HCT116 (cell line): ENCODE measurements at regions not wholly inside any gene's neighbourhood (a gene's known extent, or its start where the extent isn't known, plus 50 kb on each side); places are given as distances from the start of the nearest gene placed in this dataset.

Experiments
- ATAC-seq: fragments of 200-7000 bp; cut with Tn5 transposase; 2 replicates; pipeline ENCODE4 v1.9.1; 2020; ENCODE audit warnings: mild to moderate bottlenecking, moderate library complexity
- BruUV-seq: library from RNA; stranded (reverse); fragments of 400-500 nt; replicated peaks from 2 replicates; lab custom pipeline; 2021; lab: Mats Ljungman, UMichigan
- CTCF ChIA-PET: fragments of 300-600 bp; sonication (Branson Sonifier 250); formaldehyde crosslinking; loops from one replicate; lab custom pipeline; 2021; ENCODE audit warnings: antibody characterized with exemption; lab: Charles Lee
- POLR2A ChIA-PET: fragments of 300-600, 350-600 bp; sonication (Branson Sonifier 250); formaldehyde crosslinking; loops from one replicate; lab custom pipeline; 2021; ENCODE audit warnings: antibody characterized with exemption; lab: Charles Lee
- RAD21 ChIA-PET, 2 experiments: fragments of 300-600 bp; sonication (Branson Sonifier 250); formaldehyde crosslinking; loops; one replicate each; lab custom pipeline; 2023; ENCODE audit warnings: low total read pairs in 2 of 2; ENCODE audit not compliant: uncharacterized antibody in 2 of 2, unreplicated experiment in 2 of 2, low non-redundant PET in 1 of 2; lab: Charles Lee
- DNase-seq: peaks from one replicate; pipeline ENCODE4 v3.0.0-alpha.2; 2010; ENCODE audit warnings: low read depth, low spot score
- H2AFZ ChIP-seq: fragments of 200-600 bp; shearing (Covaris generic), sonication (generic); 2 replicates; pipeline ENCODE4 v1.6.1; 2017; ENCODE audit warnings: low read depth, mixed run types, mixed read lengths, antibody characterized with exemption, low read length; ENCODE audit not compliant: poor library complexity, severe bottlenecking
- H3K27ac ChIP-seq: 2 replicates; pipeline ENCODE4 v1.5.1; 2012; ENCODE audit warnings: low read depth, low read length
- H3K27me3 ChIP-seq: fragments of 200-600 bp; sonication (generic); 2 replicates; pipeline ENCODE4 v1.6.1; 2016; ENCODE audit warnings: mixed run types, low read length, mixed read lengths; ENCODE audit not compliant: insufficient read depth
- H3K36me3 ChIP-seq, 2 experiments: fragments of 200-500 bp in 1 of 2; fragments of 200-600 bp in 1 of 2; sonication (Bioruptor generic) in 1 of 2; sonication (generic) in 1 of 2; 2 replicates each; pipeline versions ENCODE4 v1.5.1 to v1.6.1; 2014 to 2016; ENCODE audit warnings: low read length in 2 of 2, inconsistent platforms in 1 of 2, mixed read lengths in 1 of 2, mixed run types in 1 of 2; ENCODE audit not compliant: insufficient read depth in 2 of 2, control insufficient read depth in 1 of 2
- H3K4me1 ChIP-seq, 2 experiments: fragments of 200-600 bp in 1 of 2; sonication (generic) in 1 of 2; 2 replicates each; pipeline versions ENCODE4 v1.5.1 to v1.6.1; 2012 to 2017; ENCODE audit warnings: low read length in 2 of 2, inconsistent platforms in 1 of 2, mild to moderate bottlenecking in 1 of 2, mixed read lengths in 1 of 2, mixed run types in 1 of 2, moderate library complexity in 1 of 2; ENCODE audit not compliant: insufficient read depth in 2 of 2, control insufficient read depth in 1 of 2
- H3K4me2 ChIP-seq: fragments of 200-600 bp; sonication (generic); 2 replicates; pipeline ENCODE4 v1.6.1; 2017; ENCODE audit warnings: mixed run types, low read length, mixed read lengths
- H3K4me3 ChIP-seq, 2 experiments: fragments of 200-600 bp in 1 of 2; sonication (generic) in 1 of 2; replicated peaks in 1 of 2; 2 replicates each; pipeline ENCODE4 v1.5.1; 2011 to 2016; ENCODE audit warnings: low read length in 2 of 2, control low read depth in 1 of 2, low read depth in 1 of 2, mild to moderate bottlenecking in 1 of 2, mixed read lengths in 1 of 2, mixed run types in 1 of 2
- H3K79me2 ChIP-seq: fragments of 200-600 bp; sonication (generic); 2 replicates; pipeline ENCODE4 v1.6.1; 2017; ENCODE audit warnings: mild to moderate bottlenecking, mixed run types, low read length, moderate library complexity, mixed read lengths; ENCODE audit not compliant: insufficient read depth
- H3K9ac ChIP-seq: fragments of 200-600 bp; sonication (generic); 2 replicates; pipeline ENCODE4 v1.6.1; 2016; ENCODE audit warnings: low read length, mixed read lengths
- H3K9me2 ChIP-seq: fragments of 200-600 bp; sonication (generic), shearing (Covaris generic); 2 replicates; pipeline ENCODE4 v1.6.1; 2017; ENCODE audit warnings: mixed run types, mild to moderate bottlenecking, moderate library complexity; ENCODE audit not compliant: insufficient read depth
- H3K9me3 ChIP-seq, 2 experiments: fragments of 200-500 bp in 1 of 2; fragments of 200-600 bp in 1 of 2; sonication (Bioruptor generic) in 1 of 2; sonication (generic) in 1 of 2; 2 replicates each; pipeline ENCODE4 v1.6.1; 2014 to 2017; ENCODE audit warnings: low read length in 2 of 2, mixed read lengths in 2 of 2, inconsistent platforms in 1 of 2, low read depth in 1 of 2, mild to moderate bottlenecking in 1 of 2, mixed run types in 1 of 2, moderate library complexity in 1 of 2; ENCODE audit not compliant: control insufficient read depth in 1 of 2, insufficient read depth in 1 of 2
- H4K20me1 ChIP-seq: fragments of 200-600 bp; sonication (generic), shearing (Covaris generic); 2 replicates; pipeline ENCODE4 v1.6.1; 2017; ENCODE audit warnings: mixed run types, mild to moderate bottlenecking, moderate library complexity; ENCODE audit not compliant: insufficient read depth
- CBX3 ChIP-seq: IDR thresholded peaks from 2 replicates; pipeline ENCODE4 v1.6.1; 2012; ENCODE audit warnings: low read depth
- FOSL1 ChIP-seq: IDR thresholded peaks from 2 replicates; pipeline ENCODE4 v1.6.1; 2012; ENCODE audit warnings: low read depth
- JUND ChIP-seq: IDR thresholded peaks from 2 replicates; pipeline ENCODE4 v1.6.1; 2012
- RAD21 ChIP-seq: IDR thresholded peaks from 2 replicates; pipeline ENCODE4 v1.6.1; 2012; ENCODE audit warnings: low read depth, mild to moderate bottlenecking
- intact Hi-C: fragments of 100-400 bp; cut with micrococcal nuclease; formaldehyde crosslinking; loops from 2 replicates; pipeline ENCODE4 v1.10.0; 2022
- TF ChIP-seq, protein P1 (sequence below): IDR thresholded peaks from 2 replicates; pipeline ENCODE4 v1.6.1; 2012

DNA sequence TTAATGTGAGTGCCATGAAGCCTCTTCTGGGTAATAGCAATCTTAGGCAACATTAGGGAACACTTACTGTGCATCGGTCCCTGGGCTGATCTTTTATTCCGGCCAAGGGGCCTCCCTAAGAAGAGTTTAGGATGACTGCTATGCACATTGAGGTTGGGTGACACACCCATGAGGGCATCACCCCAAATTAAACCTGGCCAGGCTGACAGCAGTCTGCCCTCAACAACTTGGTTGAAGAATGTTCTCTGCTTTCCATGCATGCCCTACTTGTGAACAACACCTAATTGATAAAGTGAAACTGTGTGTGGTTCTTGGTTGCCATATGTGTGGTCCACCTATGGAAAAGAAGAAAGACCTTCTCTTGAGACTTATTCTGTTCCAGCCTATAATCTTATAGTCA lies 1098.0 kb downstream of the BCL11B start:
- H3K36me3 ChIP-seq = no peaks in the 10 kb centered on the region
- ChIA-PET RAD21 (no interaction called here), POLR2A (no interaction called here), CTCF (no interaction called here)
- H3K9ac ChIP-seq = no peak overlapping the region
- no peaks in the 10 kb centered on the region; a peak in 1 of 4 replicates for H3K9me3 ChIP-seq
- intact Hi-C loops = no loop called here
- H3K4me3 ChIP-seq = no peak overlapping the region
- H4K20me1 ChIP-seq = no peaks in the 10 kb centered on the region
- H2AFZ ChIP-seq = no peak overlapping the region
- H3K79me2 ChIP-seq = no peaks in the 10 kb centered on the region
- H3K4me2 ChIP-seq = no peak overlapping the region
- DNase-seq (no peak), ATAC-seq (no peak)
- BruUV-seq = no TSS peak
- H3K9me2 ChIP-seq = no peaks in the 10 kb centered on the region
- no peak overlapping the region for H3K27ac ChIP-seq
- H3K27me3 ChIP-seq = no peaks in the 10 kb centered on the region
- no peaks in the 10 kb centered on the region for H3K4me1 ChIP-seq
- TF ChIP-seq CBX3 (no peak), FOSL1 (no peak)
- TF ChIP-seq, all 23 proteins: peak for 0

DNA sequence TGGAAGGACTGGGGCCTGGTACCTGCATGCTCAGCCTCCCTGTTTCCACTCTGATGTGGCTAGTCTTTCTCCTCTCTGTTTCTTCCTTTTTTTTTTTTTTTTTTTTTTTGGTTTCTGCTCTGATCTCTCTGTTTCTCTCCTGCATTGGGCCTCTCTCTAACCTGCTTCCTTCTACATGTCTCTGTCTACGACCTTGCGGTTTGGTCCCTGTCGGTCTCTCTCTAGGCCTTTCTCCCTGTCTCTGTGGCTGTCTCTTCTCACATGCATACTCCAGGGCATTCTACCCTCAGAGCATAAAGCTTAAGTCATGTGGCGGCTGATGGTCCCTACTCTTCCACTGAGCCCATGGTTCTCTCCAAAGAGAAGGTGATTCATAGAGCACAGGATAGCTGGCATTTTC lies 1096.6 kb downstream of the BCL11B start:
- H2AFZ ChIP-seq = no peak overlapping the region
- RAD21 ChIA-PET = no interaction called here
- POLR2A ChIA-PET = no interaction called here
- no peak overlapping the region for H3K9ac ChIP-seq
- H3K4me3 ChIP-seq = no peak overlapping the region
- no peaks in the 10 kb centered on the region for H3K4me1 ChIP-seq
- no peaks in the 10 kb centered on the region for H3K79me2 ChIP-seq
- no TSS peak for BruUV-seq
- H3K27ac ChIP-seq = no peak overlapping the region
- CTCF ChIA-PET = no interaction called here
- no peaks in the 10 kb centered on the region for H3K36me3 ChIP-seq
- H3K9me3 ChIP-seq = no peaks in the 10 kb centered on the region; a peak in 1 of 4 replicates
- TF ChIP-seq, protein P1, sequence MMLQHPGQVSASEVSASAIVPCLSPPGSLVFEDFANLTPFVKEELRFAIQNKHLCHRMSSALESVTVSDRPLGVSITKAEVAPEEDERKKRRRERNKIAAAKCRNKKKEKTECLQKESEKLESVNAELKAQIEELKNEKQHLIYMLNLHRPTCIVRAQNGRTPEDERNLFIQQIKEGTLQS = no peak
- TF ChIP-seq RAD21 (no peak), JUND (no peak)
- ATAC-seq (no peak), DNase-seq (no peak)
- intact Hi-C loops = no loop called here
- H3K9me2 ChIP-seq = no peaks in the 10 kb centered on the region
- no peaks in the 10 kb centered on the region for H4K20me1 ChIP-seq
- no peaks in the 10 kb centered on the region for H3K27me3 ChIP-seq
- no peak overlapping the region for H3K4me2 ChIP-seq
